Adrenal gland (tissue), 5 donors: ENCODE measurements at regions not wholly inside any gene's neighbourhood (a gene's known extent, or its start where the extent isn't known, plus 50 kb on each side); places are given as distances from the start of the nearest gene placed in this dataset.

ENCODE experiments used
- POLR2A ChIP-seq, 2 donors: fragments of 450-650 bp; IDR thresholded peaks; one replicate each; pipeline ENCODE4 v1.6.1; 2017; ENCODE audit warnings: antibody characterized with exemption in 2 of 2, mild to moderate bottlenecking in 2 of 2, moderate library complexity in 1 of 2
- TF ChIP-seq, protein P1 (sequence below), 6 experiments: fragments of 450-650 bp in 4 of 6; fragments of 200-600 bp in 2 of 6; sonication (generic) in 1 of 6; IDR thresholded peaks; 1 replicate in 5 of 6; 2 replicates in 1 of 6; pipeline versions ENCODE4 v1.5.1 to v1.8.0; 2016 to 2021; ENCODE audit warnings: antibody characterized with exemption in 6 of 6, mild to moderate bottlenecking in 2 of 6, moderate library complexity in 1 of 6
- donor health status: DM: no; HTN: no; CAD: no.

DNA sequence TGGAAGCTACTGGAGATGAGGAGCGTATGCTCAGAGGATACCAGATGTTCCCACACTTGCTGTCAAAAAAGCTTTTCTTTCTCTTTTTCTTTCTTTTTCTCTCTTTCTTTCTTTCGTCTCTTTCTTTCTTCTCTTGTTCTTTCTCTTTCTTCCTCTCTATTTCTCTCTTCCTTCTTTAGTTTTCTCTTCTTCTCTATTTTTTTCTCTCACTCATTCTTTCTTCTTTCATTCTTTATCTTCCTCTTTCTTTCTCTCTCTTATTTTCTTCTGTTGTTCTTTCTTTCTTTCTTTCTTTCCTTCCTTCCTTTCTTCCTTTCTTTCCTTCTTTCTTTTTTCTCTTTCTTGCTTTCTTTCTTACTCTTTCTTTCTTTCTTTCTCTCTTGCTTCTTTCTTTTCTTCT lies 457.6 kb downstream of the CMPK2 start:
- TF ChIP-seq, protein P1, sequence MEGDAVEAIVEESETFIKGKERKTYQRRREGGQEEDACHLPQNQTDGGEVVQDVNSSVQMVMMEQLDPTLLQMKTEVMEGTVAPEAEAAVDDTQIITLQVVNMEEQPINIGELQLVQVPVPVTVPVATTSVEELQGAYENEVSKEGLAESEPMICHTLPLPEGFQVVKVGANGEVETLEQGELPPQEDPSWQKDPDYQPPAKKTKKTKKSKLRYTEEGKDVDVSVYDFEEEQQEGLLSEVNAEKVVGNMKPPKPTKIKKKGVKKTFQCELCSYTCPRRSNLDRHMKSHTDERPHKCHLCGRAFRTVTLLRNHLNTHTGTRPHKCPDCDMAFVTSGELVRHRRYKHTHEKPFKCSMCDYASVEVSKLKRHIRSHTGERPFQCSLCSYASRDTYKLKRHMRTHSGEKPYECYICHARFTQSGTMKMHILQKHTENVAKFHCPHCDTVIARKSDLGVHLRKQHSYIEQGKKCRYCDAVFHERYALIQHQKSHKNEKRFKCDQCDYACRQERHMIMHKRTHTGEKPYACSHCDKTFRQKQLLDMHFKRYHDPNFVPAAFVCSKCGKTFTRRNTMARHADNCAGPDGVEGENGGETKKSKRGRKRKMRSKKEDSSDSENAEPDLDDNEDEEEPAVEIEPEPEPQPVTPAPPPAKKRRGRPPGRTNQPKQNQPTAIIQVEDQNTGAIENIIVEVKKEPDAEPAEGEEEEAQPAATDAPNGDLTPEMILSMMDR (IDR thresholded peaks at IDR 0.05): no peak
- no peak for TF ChIP-seq POLR2A (IDR thresholded peaks at IDR 0.05)
